Activated CD4-positive, CD25-positive, alpha-beta regulatory T cell (primary cell): ENCODE measurements at regions not wholly inside any gene's neighbourhood (a gene's known extent, or its start where the extent isn't known, plus 50 kb on each side); places are given as distances from the start of the nearest gene placed in this dataset.
"Not testable (repeated sequence)": the region's sequence is repeated elsewhere in the genome, so short reads cannot be mapped to it uniquely, and the experiment has no call there.

Source experiments
- DNase-seq, 4 experiments: peaks; one replicate each; lab custom pipeline; 2025; lab: John Stamatoyannopoulos, UW

DNA sequence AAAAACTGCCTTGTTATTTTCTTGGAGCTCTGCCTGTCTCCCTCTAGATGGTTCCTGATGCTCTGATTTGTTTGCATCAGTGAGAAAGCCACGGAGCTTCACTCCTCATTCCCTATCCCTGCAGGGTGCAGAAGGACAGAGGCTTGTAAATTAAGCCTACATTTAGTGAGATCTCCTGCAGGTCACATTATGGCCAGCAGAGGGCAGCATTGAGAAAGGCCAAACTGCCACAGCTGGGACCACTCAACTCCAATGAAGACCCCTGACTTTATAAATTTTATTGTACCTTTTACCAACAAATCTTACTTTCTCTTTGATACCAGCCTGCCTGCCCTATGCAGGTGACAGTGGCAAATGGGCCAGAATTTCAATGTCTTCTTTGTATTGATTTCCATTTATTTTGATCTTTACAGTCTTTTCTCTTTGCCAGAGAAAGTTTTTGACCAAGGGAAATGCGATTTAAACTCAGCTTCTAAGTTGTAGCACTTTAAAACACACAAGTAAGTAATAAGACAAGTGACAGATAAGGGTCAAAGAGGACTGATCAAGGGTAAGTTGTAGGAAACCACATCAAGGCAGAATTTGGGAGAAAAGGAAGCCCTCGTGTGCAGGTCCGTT, 1029.1 kb upstream of the KLHL29 start:
- peak in 2 of 4 experiments; percentile 3 to 7 for DNase-seq

DNA sequence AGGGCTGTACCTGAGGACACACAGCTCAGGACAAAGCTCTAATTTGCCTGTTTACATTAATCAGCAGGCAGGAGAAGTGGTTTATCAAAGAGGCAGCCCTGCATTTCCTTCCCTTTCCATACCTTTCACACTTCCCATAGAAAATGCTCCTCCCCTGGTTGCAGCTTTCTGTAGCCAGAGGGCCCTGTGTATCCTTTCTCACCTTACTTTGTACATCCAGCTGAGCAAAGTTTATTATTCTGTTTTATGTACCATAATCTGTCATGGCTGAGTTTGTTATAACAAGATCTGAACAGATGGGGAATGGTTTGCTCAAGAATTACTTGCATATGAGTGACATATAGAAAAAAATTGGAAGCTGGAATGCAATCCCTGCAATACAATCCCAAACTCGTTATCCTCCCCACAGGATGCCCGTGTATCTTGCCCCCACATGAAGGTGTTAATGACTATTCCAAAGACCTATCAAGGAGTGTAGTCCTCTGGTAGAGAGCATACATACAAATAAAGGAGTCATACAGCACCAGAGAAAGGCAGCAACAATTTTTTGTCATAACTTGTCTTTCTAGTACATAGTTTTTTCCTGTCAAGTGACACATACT, 1025.8 kb upstream of the KLHL29 start:
- DNase-seq = no peak

DNA sequence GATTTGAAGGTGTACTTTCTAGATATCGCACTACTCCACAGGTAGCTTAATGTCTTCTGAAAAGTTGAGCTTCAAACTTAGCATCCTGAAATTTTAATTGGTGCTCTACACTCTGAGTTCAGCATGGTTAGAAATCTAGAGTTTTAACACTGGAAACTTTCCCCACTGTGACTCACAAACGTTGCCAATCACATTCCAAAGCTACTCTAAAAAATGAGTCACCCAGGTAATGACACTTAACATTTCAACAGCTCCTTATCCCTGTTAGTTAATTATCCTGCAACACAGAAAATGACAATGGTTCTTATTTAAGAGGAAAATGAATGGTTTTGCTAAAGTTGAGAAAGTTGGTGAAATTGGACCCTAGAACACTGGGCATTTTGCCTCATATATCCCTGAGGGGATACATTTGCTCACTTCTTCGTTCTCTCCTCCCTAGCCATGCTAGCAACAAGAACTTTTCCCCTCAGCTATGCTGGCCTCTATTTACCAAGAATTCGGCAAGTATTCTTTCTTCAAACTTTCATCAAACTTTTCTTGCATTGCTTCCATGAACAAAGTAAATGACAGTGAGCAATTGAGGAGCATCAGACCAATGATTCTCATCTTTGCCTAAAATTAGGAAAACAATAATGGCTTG, 1024.1 kb upstream of the KLHL29 start:
- DNase-seq = no peak

DNA sequence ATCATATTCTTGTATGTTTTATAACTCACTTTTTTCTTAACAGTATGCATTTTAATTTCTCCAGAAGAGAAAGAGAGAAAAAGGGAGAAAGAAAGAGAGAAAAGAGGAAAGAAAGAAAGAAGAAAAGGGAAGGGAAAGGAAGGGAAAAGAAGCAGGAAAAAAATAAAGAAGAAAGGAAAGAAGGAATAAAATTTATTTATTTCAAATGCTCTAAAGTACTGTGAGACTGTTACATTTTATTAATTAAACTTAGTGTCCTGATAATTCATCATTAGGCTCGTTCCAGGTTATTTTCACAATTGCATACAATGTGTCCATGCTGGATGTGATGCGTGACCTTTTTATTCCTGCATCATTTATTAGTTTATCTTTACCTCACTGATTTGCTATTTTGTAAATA, 1023.4 kb upstream of the KLHL29 start:
- no peak for DNase-seq

DNA sequence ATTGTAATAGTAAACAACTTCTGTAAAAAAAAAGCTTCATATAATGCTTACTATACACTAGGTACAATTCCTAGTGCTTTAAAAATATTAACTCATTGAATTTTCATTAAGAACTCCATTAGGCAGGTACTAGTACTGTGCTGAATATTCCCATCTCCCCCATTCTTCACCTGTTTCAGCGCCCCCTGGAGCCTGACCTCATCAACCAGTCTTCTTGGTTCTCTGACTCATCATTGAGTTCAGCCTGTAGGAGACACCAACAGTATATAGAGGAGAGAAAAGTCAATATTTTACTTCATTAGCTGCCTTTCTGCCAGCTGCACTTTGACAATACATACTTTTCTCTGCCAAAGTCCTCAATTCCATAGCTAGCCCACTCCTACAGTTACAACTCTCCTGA, 1009.9 kb upstream of the KLHL29 start:
- DNase-seq = no peak

DNA sequence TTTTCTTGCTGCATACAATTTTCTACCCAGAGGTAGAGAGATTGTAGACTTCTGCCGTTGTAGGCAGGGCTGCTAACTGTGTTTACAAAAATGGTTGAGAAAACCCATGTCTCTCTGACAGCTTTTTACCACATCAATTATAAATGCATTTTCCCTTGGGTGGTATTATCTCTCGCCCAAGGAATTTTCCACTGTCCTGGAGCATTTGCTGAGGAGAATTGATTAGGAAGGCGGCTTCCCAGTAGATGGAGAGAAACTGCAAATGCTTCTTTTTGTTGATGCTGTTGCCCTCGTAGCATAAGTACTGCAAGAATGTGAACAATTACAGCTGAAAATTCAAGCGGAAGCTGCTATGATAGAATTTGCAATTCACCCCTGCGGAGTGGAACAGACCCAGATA, 1007.7 kb upstream of the KLHL29 start:
- DNase-seq = no peak

DNA sequence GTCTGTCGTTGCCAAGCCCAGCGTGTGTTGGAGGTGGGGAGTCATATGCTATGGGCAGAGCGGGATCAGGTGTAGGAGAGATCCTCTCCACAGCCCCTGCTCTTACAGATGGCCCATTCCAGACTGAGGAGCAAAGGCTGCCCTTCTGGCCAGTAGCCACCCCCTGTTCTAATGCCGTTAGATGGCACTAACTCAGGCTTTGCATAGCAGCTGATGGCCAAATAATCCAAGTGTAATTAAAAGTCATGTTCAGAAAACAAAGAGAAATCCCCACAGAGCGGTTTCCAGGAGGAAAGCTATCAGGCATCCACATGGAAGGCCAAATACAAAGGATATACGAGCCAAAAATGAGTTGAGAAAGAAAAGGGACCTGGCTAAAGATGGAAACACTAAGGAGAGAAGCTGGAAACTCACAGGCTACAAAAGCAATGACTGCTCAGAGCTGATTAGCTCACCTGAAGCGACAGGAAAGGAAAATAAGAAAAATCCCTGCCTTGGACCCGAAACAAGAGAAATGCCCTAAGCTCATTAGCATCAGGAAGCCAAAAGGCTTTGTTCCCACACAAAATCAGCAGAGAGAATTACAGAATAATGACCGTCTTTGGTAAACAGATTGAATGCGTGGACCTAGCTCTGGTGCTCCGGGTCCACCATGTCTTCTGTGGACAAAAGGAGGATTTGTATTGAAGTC, 1002.4 kb upstream of the KLHL29 start:
- DNase-seq = no peak

DNA sequence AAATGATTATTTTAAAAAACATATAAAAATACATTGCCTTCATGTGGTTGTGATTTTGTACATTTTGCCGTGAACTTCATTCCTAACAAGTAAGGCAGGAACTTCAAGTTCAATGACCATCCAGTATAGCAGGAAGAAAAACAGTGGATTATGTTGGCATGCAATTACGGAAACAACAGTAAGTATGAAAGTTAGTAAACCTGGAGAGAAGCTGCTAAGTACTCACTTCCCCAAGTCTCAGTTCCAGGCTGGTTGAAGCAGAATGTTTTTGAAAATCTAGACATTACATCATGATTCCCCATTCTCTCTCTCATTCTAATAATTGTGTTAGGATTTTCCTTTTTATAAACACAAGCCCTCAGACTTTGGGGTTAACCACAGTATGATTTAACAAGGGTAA, 987.1 kb upstream of the KLHL29 start:
- no peak for DNase-seq

DNA sequence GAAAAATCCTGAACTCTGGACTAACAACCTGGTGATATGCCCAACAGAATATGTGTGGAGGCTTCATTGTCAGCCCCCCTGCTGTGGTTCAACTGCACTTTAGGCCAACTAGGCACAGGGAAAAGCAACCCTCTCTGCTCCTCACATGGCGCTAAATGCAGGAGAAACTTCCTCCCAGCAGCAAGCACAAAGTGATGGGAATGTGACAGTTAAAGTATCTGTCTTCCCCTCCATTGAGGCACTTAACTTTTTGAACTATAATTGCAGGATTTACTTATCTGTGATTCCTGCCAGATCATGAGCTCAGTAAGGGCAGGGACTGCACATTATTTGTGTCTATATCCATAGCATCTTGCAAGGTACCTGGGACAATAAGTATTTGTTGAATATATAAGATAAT, 981.2 kb upstream of the KLHL29 start:
- DNase-seq = no peak

DNA sequence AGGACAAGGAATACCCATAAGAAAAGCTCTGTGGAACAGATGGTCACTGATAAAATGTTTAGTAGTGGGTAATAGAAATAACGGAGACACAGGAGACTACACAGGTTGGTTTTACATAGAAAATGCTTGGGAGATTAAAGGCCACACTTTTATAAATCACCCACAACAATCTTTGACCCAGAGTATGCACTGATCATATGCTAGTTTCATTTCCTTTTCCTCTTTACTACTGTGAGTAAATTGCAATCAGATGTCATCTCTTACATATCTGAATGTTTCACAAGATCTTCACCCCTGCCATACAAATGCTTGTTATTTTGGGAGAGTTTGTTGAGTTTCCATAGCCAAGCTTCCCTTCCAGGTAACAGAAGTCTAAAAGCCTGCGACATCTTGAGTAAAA, 978.4 kb upstream of the KLHL29 start:
- DNase-seq = no peak

DNA sequence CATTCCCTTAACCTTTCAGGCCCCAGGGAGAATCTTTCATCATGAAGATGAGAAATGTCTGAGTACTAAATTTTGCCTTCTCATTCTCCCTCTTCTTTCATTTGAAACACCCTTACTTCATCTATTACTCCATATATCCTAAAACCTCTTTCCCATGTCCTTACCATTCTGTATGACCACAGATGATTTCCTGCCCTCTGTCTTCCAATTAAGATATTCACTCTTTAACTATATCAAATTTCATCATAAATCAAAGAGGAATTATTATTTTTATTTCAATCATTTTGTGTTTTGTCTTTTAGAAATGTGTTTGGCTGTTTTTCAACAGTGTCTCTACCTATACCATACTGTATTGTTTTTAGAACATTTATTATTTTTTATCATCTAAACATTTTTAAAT, 964.9 kb upstream of the KLHL29 start:
- DNase-seq = no peak

DNA sequence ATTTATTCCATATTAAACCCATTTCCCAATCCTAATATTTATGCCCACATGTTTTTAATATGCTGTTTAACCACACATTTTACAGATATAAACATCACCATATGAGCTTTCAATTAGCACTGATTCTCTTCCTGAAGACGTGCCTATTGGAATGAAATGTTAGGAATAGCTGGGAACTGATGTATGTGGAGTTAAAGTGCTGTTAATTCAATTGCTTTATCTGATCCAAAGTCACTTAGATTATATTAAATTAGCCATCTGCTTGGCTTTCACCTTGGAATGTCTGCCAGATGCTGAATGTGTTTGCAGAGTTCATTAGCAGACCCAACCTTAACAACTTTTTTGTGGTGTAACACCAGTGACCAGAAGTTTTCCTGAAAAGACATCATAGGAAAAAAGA, 942.9 kb upstream of the KLHL29 start:
- DNase-seq = no peak

DNA sequence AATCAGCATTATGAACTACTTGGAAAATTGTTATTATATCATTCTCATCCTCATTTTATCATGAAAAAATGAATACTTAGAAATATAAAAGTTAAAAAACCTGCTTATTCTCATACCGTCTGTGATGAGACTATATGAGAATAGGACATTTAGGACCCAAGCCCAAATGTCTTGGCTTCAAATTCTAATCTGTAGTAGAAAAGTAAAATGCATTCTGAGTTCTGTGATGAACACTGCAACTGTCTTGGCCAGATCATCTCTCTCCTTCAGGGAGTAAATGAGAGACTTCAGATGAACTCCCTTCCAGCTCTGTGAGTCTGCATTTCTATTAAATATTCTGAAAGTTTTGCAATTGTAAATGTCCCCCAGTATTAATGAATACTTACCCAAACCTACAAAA, 940.7 kb upstream of the KLHL29 start:
- DNase-seq = no peak

DNA sequence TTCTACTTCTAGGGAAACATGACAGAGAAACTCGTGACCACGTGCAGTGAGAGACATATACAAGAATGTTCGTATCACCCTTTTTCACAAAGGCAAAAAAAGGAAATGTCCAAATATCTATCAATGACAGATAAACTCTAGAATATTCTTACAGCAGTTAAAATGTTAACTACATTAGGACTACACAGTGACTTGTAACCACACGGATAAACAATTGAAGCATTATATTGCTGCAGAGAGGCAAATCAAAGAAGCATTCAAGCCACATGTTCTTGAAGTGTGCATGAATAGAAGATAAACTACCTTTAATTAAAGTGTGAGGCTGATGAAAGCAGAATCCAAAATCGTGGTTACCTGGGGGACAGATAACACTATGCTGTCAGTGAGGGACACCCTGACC, 935.3 kb upstream of the KLHL29 start:
- no peak for DNase-seq

DNA sequence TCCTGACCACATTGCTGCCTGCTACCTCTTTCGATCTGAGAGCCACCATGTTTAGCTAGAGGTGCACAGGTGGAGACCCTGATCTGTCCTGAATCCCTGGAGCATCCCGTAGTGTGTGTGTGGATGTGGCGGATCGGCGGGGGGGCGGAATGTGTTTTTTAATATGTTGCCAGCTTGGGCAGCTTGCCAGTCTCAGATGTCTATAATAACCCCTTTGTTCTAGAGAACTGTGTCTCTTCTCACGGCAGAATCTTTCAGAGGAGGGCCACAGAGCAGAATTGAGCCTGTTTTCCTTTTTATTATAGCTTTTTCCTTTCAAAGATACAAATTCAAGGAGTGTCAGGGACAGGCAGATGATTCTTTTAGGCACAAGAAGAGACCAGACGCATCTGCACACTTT, 934.1 kb upstream of the KLHL29 start:
- no peak for DNase-seq

DNA sequence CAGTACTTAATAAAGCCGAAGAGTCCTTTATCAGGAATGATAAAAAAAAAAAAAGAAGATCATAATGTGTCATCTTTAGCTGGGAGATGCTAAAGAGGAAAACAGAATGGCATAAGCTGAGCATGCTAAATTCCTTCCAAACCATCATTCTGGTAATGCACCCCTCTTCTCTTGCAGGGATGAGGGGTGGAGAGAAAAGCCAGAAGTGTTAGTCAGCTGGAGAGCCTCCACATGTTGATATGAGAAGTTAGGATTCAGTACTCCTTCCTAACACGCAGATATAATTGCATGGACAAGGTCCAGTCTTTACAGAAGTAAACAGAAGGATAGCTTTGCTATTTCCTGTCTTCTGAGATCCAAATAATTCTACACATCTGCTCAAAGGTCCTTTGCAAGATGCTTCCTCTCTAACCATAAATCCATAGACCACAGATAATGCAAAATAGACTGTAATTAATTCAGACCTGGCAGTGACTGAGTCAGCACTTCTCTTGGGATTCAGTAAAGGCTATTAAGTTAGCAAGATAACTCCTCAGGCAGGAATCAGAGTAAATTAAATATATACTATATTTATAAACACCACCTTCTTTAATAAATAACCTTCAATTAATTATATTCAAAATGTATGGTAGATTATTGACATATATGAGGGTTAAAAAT, 930.0 kb upstream of the KLHL29 start:
- no peak for DNase-seq

DNA sequence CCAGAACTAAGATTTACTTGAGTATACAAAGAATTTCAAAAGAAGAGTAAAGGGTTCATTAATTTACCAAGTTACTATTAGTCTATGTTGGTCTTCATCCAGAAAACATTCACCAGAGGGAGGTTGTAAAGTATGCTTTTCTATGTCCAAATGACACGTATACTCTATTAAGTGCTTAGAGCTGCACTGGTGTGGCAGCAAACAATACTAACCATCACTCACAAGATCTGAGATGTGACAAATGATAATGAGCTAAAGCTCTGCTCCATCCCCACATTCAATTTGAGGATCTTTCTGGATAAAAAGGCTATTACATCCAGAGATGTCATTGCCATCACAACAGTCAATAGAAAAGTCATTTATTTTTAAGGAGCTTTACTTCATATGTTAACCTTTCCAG, 926.5 kb upstream of the KLHL29 start:
- DNase-seq = no peak

DNA sequence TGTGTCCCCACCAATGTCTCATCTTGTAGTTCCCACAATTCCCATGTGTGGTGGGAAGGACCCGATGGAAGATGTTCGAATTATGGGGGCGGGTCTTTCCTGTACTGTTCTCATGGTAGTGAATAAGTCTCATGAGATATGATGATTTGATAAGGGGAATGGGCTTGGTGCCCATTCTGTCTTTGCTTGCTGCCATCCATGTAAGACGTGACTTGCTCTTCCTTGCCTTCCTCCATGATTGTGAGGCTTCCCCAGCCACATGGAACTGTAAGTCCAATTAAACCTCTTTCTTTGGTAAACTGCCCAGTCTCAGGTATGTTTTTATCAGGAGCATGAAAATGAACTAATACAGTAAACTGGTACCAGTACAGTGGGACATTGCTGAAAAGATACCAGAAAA, 909.9 kb upstream of the KLHL29 start:
- not testable (repeated sequence) for DNase-seq

DNA sequence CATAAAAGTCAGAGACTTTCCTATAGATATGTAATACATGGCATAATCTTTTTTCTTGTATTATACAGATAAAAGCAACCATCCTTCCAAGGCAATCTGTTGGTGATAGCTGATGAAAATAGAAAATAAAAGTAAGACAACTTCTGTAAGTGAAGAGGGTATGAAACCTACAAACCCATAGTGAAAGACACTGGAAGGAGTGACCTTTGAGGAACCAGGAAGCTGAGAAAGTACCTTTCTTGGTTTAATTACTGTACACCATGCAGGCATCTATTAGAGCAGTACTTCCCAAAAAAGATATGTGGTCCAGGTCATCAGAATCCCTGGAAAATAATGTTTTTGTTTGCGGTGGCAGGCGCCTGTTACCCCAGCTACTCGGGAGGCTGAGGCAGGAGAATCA, 906.6 kb upstream of the KLHL29 start:
- DNase-seq = no peak

DNA sequence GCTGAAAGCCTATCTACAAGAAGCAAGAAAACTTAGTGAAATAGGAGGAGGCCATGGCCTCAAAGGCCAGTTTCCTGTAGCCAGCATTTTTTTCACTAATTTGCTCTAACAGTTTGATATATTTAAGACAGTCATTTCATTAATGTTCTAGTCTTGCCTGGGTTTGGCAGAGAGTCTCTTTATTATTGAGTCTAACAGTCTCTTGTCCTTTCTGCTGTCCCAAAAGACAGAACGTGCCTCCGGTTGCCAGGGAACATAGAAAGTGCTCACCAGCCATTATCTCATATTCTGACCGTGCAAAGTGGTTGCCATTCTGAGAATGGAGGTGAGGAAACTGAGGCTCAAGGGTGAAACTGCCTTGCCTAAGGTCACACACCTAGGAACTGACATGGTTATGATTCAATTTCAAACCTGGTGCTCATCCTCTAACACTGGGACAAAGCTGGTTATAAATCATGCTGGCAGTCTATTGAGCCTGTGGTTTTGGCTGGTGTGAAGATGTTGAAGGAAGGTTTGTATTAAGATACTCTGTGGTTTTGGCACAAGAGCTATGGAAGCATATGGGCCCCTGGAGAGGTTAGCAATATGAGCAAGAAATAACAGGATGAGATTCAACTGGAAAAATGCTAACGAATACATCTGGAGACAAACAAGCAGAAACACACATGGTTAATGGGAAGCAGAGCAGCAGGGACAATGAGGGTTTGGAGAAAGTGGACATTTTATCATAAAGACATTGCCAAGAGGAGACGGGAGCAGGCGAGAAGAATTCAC, 903.3 kb upstream of the KLHL29 start:
- no peak for DNase-seq

DNA sequence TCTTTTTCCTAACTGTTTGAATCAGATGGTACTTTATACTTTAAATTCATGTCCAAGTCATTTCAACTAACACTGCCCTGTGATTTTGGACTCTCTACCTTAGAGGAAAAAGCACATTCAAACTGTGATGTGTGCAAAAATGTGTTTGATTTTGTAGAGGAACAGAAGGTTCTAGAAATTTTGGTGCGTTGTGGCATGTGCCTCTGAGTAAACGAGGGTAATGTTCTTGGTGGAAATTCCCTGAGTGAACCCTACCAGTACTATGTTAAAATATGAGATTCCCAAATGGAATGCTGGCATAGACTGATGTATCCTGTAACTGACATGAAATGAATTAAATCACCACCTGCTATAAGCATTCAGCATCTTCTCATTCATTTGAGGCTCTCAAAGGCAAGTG, 901.9 kb upstream of the KLHL29 start:
- DNase-seq = no peak

DNA sequence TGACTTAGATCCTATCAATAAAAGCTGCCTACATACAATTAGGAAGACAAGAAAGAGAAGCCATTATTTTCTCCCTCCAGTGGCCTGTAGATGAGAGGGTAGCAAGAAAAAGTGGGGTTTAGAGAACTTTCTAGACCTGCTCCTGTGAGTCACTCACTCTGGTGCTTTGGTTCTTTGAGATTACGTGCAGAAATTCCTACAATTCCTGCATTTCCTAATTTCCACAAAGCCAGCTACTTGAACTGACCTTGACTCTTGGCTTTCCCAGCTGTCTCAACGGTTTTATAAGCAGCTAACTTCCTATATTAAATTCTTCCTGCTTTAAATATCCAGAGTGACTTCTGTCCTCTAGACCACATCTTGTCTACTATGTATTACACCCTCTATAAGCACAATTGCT, 899.5 kb upstream of the KLHL29 start:
- no peak for DNase-seq
